ENCODE measurements at regions not wholly inside any gene's neighbourhood (a gene's known extent, or its start where the extent isn't known, plus 50 kb on each side); places are given as distances from the start of the nearest gene placed in this dataset.

GRCh38 chr2:137842430-137842829, 121.8 kb upstream of the HNMT start:
- TF ChIP-seq CTCF (conservative IDR thresholded peaks at IDR 0.05; ENCODE audit: control insufficient read depth, insufficient read depth, low read depth, low read length): no peak
- DNase-seq (ENCODE audit: low read depth): no peak
- H3K4me3 ChIP-seq (ENCODE audit: control insufficient read depth, low read depth, low read length): no peak overlapping the region

GRCh38 chr2:137842952-137843351, 121.3 kb upstream of the HNMT start:
- no peak for DNase-seq (ENCODE audit: low read depth)

GRCh38 chr2:137845422-137845821, 118.9 kb upstream of the HNMT start:
- no peak for TF ChIP-seq CTCF (conservative IDR thresholded peaks at IDR 0.05; ENCODE audit: control insufficient read depth, insufficient read depth, low read depth, low read length)
- no peak for DNase-seq (ENCODE audit: low read depth)
- H3K4me3 ChIP-seq (ENCODE audit: control insufficient read depth, low read depth, low read length): no peak overlapping the region

More at GRCh38 chr2:137842952-137843351, 121.3 kb upstream of the HNMT start:
- no peak for TF ChIP-seq CTCF (conservative IDR thresholded peaks at IDR 0.05; ENCODE audit: control insufficient read depth, insufficient read depth, low read depth, low read length)
- no peak overlapping the region for H3K4me3 ChIP-seq (ENCODE audit: control insufficient read depth, low read depth, low read length)

- H3K4me3 ChIP-seq (ENCODE audit: control insufficient read depth, low read depth, low read length): no peak overlapping the region
- no peak for DNase-seq (ENCODE audit: low read depth)
- TF ChIP-seq CTCF (conservative IDR thresholded peaks at IDR 0.05; ENCODE audit: control insufficient read depth, insufficient read depth, low read depth, low read length): no peak
Measured at GRCh38 chr2:137846993-137847392, 117.3 kb upstream of the HNMT start.

- TF ChIP-seq CTCF (conservative IDR thresholded peaks at IDR 0.05; ENCODE audit: control insufficient read depth, insufficient read depth, low read depth, low read length): no peak
- DNase-seq (ENCODE audit: low read depth): no peak
Measured at GRCh38 chr2:137847443-137847842, 116.8 kb upstream of the HNMT start.

GRCh38 chr2:137857881-137858280, 106.4 kb upstream of the HNMT start:
- H3K4me3 ChIP-seq (ENCODE audit: control insufficient read depth, low read depth, low read length): no peak overlapping the region
- DNase-seq (ENCODE audit: low read depth): no peak
- no peak for TF ChIP-seq CTCF (conservative IDR thresholded peaks at IDR 0.05; ENCODE audit: control insufficient read depth, insufficient read depth, low read depth, low read length)

More at GRCh38 chr2:137847443-137847842, 116.8 kb upstream of the HNMT start:
- H3K4me3 ChIP-seq (ENCODE audit: control insufficient read depth, low read depth, low read length): no peak overlapping the region

- no peak overlapping the region for H3K4me3 ChIP-seq (ENCODE audit: control insufficient read depth, low read depth, low read length)
- no peak for TF ChIP-seq CTCF (conservative IDR thresholded peaks at IDR 0.05; ENCODE audit: control insufficient read depth, insufficient read depth, low read depth, low read length)
- no peak for DNase-seq (ENCODE audit: low read depth)
Measured at GRCh38 chr2:137862651-137863050, 101.6 kb upstream of the HNMT start.

All from fibroblast of mammary gland (primary cell).